Endothelial cell of hepatic sinusoid (primary cell): ENCODE measurements at regions not wholly inside any gene's neighbourhood (a gene's known extent, or its start where the extent isn't known, plus 50 kb on each side); places are given as distances from the start of the nearest gene placed in this dataset.
"Not testable (repeated sequence)": the region's sequence is repeated elsewhere in the genome, so short reads cannot be mapped to it uniquely, and the experiment has no call there.

Experiments used
- in situ Hi-C: cut with HindIII; loops from 2 replicates; pipeline ENCODE4 v1.10.0; 2017; ENCODE audit warnings: low sequenced_read_pairs

GRCh38 chr18:10114717-10115463 lies 201.1 kb downstream of the VAPA start:
- in situ Hi-C loops: no loop called here

- in situ Hi-C loops: no loop called here
Measured at GRCh38 chr18:10116574-10116973, 202.8 kb downstream of the VAPA start.

- in situ Hi-C loops: no loop called here
Measured at GRCh38 chr18:10119528-10119927, 205.7 kb downstream of the VAPA start.

- in situ Hi-C loops: no loop called here
Measured at GRCh38 chr18:10119991-10120390, 206.2 kb downstream of the VAPA start.

- in situ Hi-C loops: no loop called here
Measured at GRCh38 chr18:10120622-10121021, 206.8 kb downstream of the VAPA start.

GRCh38 chr18:10121028-10121427 lies 207.2 kb downstream of the VAPA start:
- in situ Hi-C loops: no loop called here

- in situ Hi-C loops: no loop called here
Measured at GRCh38 chr18:10121786-10122515, 208.1 kb downstream of the VAPA start.

GRCh38 chr18:10122988-10123950 lies 209.5 kb downstream of the VAPA start:
- in situ Hi-C loops: no loop called here

GRCh38 chr18:10124071-10124470 lies 210.3 kb downstream of the VAPA start:
- in situ Hi-C loops: no loop called here

GRCh38 chr18:10124557-10124956 lies 210.7 kb downstream of the VAPA start:
- in situ Hi-C loops: no loop called here

- in situ Hi-C loops: no loop called here
Measured at GRCh38 chr18:10124967-10125366, 211.2 kb downstream of the VAPA start.

- in situ Hi-C loops: no loop called here
Measured at GRCh38 chr18:10127729-10128128, 213.9 kb downstream of the VAPA start.

GRCh38 chr18:10128921-10129501 lies 215.2 kb downstream of the VAPA start:
- in situ Hi-C loops: no loop called here

GRCh38 chr18:10130606-10131005 lies 216.8 kb downstream of the VAPA start:
- in situ Hi-C loops: no loop called here

GRCh38 chr18:10131081-10131459 lies 217.3 kb downstream of the VAPA start:
- in situ Hi-C loops: no loop called here

- in situ Hi-C loops: no loop called here
Measured at GRCh38 chr18:10131460-10132395, 217.9 kb downstream of the VAPA start.

- in situ Hi-C loops: no loop called here
Measured at GRCh38 chr18:10133516-10133915, 219.7 kb downstream of the VAPA start.

- in situ Hi-C loops: no loop called here
Measured at GRCh38 chr18:10134204-10134603, 220.4 kb downstream of the VAPA start.

- in situ Hi-C loops: not testable (repeated sequence)
Measured at GRCh38 chr18:10134749-10135148, 220.9 kb downstream of the VAPA start.
